Colonic mucosa (tissue), 4 donors: ENCODE measurements at regions not wholly inside any gene's neighbourhood (a gene's known extent, or its start where the extent isn't known, plus 50 kb on each side); places are given as distances from the start of the nearest gene placed in this dataset.

Experiments used
- DNase-seq: peaks from one replicate; pipeline ENCODE4 v3.0.0-alpha.2; 2020
- H3K27ac ChIP-seq: fragments of 200-600 bp; one replicate; pipeline ENCODE4 v1.8.0; 2021
- H3K27me3 ChIP-seq: fragments of 200-600 bp; one replicate; pipeline ENCODE4 v1.8.0; 2021
- H3K36me3 ChIP-seq: fragments of 200-600 bp; one replicate; pipeline ENCODE4 v1.8.0; 2021
- H3K4me1 ChIP-seq: fragments of 200-600 bp; one replicate; pipeline ENCODE4 v1.8.0; 2021; ENCODE audit warnings: mild to moderate bottlenecking
- H3K4me3 ChIP-seq: fragments of 200-600 bp; one replicate; pipeline ENCODE4 v1.8.0; 2021
- H3K9ac ChIP-seq, 2 donors: one replicate each; pipeline ENCODE4 v1.7.0; 2013; ENCODE audit warnings: control low read depth in 2 of 2, low read depth in 2 of 2, low read length in 2 of 2
- H3K9me3 ChIP-seq: fragments of 200-600 bp; one replicate; pipeline ENCODE4 v1.8.0; 2021
- CTCF ChIP-seq: fragments of 200-600 bp; IDR thresholded peaks from one replicate; pipeline ENCODE4 v1.8.0; 2022; ENCODE audit warnings: antibody characterized with exemption, mild to moderate bottlenecking
- intact Hi-C: fragments of 100-400 bp; cut with DNase I; formaldehyde crosslinking; loops from one replicate; pipeline ENCODE4 v1.14.1; 2022
- donor health status: healthy.
- donor health status: DM: no; HTN: no; CAD: no.
- donor health status: DM: no; HTN: no; CAD: no.

- Histone ChIP-seq H3K4me3 (no peak overlapping the region), H3K27me3 (no peaks in the 10 kb centered on the region), H3K9ac (no peak overlapping the region), H3K36me3 (no peaks in the 10 kb centered on the region), H3K9me3 (no peaks in the 10 kb centered on the region), H3K27ac (no peak overlapping the region), H3K4me1 (no peaks in the 10 kb centered on the region)
- intact Hi-C loops: no loop called here
- no peak for TF ChIP-seq CTCF
- peak; percentile 18 for DNase-seq
Measured at GRCh38 chr1:30034627-30035521, 688.5 kb downstream of the MATN1 start.

GRCh38 chr1:30034105-30034626 is 689.2 kb downstream of the MATN1 start:
- no peak for TF ChIP-seq CTCF
- no peak overlapping the region for H3K4me3 ChIP-seq
- no peaks in the 10 kb centered on the region for H3K36me3 ChIP-seq
- H3K4me1 ChIP-seq: no peaks in the 10 kb centered on the region
- no peak for DNase-seq
- H3K27me3 ChIP-seq: no peaks in the 10 kb centered on the region
- H3K9ac ChIP-seq: no peak overlapping the region
- no peaks in the 10 kb centered on the region for H3K9me3 ChIP-seq
- intact Hi-C loops: no loop called here
- no peak overlapping the region for H3K27ac ChIP-seq

- DNase-seq: peak; percentile 9
- no peak overlapping the region for H3K9ac ChIP-seq
Measured at GRCh38 chr1:30033256-30034104, 689.9 kb downstream of the MATN1 start.

GRCh38 chr1:30032302-30032701 is 691.1 kb downstream of the MATN1 start:
- H3K4me1 ChIP-seq: no peaks in the 10 kb centered on the region
- no peak overlapping the region for H3K9ac ChIP-seq
- no peaks in the 10 kb centered on the region for H3K27me3 ChIP-seq
- peak; percentile 1 for DNase-seq
- TF ChIP-seq CTCF: no peak
- no peak overlapping the region for H3K27ac ChIP-seq
- no peaks in the 10 kb centered on the region for H3K9me3 ChIP-seq
- H3K36me3 ChIP-seq: no peaks in the 10 kb centered on the region
- intact Hi-C loops: no loop called here
- no peak overlapping the region for H3K4me3 ChIP-seq

More at GRCh38 chr1:30033256-30034104, 689.9 kb downstream of the MATN1 start:
- Histone ChIP-seq H3K27me3 (no peaks in the 10 kb centered on the region), H3K4me1 (no peaks in the 10 kb centered on the region), H3K4me3 (no peak overlapping the region), H3K9me3 (no peaks in the 10 kb centered on the region), H3K36me3 (no peaks in the 10 kb centered on the region), H3K27ac (no peak overlapping the region)
- TF ChIP-seq CTCF: no peak
- intact Hi-C loops: no loop called here

GRCh38 chr1:30029677-30030076 is 693.7 kb downstream of the MATN1 start:
- no peaks in the 10 kb centered on the region for H3K4me1 ChIP-seq
- intact Hi-C loops: no loop called here
- no peaks in the 10 kb centered on the region for H3K9me3 ChIP-seq
- H3K4me3 ChIP-seq: no peak overlapping the region
- no peak overlapping the region for H3K27ac ChIP-seq
- TF ChIP-seq CTCF: no peak
- no peaks in the 10 kb centered on the region for H3K27me3 ChIP-seq
- H3K36me3 ChIP-seq: no peaks in the 10 kb centered on the region
- no peak overlapping the region for H3K9ac ChIP-seq
- no peak for DNase-seq
